ENCODE measurements at regions not wholly inside any gene's neighbourhood (a gene's known extent, or its start where the extent isn't known, plus 50 kb on each side); places are given as distances from the start of the nearest gene placed in this dataset.

DNA sequence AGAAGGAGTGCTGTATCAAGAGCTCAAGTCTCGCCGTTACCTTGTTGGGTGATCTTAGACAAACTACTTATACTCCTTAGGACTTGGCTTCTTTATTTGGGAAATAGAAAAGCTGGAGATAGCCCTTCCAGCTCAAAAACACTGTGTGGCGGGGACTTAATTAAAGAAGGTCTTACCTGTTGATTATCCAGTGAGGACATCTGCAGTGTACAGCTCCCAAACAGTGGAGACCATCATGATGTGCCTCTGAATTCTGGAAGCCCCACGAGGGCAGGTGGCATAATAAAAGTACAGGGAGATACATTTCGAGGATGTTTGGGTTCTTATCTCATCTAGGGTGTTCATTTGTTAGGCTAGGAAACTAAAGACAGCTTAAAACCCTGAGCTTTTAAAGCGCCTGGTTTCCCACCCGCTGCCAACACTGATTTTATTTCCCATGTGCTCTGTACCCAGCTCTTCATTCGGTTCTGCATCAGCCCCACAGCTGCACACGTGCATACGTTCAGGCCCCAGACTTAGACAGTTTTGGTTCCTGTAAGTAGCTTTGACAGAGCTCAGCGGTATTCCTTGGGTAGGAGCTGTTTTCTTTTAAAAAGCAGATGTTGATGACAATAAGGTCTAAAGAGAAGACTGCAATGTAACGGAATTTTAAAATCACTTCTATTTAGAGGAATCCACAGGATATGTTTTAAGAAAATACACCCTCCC lies 80.5 kb upstream of the SIX2 start:
- TF ChIP-seq EZH2 (IDR thresholded peaks at IDR 0.05; ENCODE audit: borderline replicate concordance) (no peak), CTCF (IDR thresholded peaks at IDR 0.05; ENCODE audit: poor library complexity) (no peak)
